ENCODE measurements at regions not wholly inside any gene's neighbourhood (a gene's known extent, or its start where the extent isn't known, plus 50 kb on each side); places are given as distances from the start of the nearest gene placed in this dataset.

DNA sequence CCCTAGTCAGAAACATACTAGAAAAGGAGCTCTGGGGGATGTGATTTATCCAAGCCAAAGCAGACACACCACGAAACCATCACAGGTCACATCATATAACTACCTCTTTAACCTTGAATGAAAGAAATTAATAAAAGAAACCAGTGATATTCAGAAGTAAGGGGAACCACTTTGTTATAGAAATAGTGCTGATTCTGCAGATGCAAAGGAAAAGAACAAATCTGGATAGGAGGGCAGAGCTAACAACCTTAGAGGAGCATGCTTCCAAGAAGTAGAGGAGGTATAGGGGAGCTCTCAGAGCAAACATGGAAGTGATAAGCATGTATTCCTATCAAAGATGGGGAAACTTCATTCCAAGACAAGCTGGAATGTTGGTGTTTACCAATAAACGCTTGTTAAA, 117.0 kb upstream of the MDM1 start:
- no peak for DNase-seq (ENCODE audit: low read depth in 3 of 3)

DNA sequence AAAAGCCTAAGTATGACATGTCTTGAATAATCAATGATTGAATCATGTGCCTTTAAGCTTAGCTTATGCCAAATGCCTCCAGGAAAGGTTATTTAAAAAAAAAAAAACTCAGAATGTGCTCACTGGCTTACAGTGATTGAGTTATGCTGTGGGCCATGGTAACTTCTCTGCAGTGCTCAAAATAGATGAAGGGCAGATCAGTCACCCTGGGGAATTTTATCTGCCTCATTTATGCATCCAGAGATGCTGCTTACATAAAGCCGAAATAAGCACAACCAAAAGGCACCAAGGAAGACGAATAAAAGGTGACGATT, 118.7 kb upstream of the MDM1 start:
- DNase-seq (ENCODE audit: low read depth in 3 of 3), result no peak

- DNase-seq (ENCODE audit: low read depth in 3 of 3), result peak in 1 of 3 donors; percentile 24
Observed at GRCh38 chr12:68451261-68452077, 119.3 kb upstream of the MDM1 start.

DNA sequence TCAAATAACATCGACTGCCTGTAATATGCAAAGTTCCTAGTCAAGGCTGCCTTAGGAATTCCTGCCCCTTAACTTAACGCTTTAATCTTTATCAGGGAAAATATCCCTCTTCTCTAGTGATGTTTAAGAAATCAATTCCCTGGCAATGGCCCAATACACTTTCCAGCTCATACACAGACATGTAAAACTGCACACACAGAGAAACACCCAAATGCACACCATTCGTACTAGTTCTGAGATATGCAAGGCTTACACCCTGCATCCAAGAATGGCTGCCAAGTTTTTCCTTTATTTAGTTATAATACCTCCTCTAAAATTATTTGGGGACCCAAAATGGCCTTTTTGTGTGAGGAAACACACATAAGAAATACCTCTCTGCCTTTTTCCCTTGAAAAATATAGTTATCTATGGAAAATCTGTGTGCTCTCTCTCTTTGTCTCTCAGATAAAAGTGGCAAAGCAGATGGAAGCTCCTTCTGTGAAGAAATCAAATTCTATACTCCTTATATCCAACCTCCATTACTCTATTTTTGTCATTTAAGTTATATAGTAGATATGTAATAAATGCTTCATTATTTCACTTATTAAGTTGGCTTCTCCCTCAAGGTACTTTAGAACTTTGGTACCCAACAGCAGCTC, 120.0 kb upstream of the MDM1 start:
- no peak for DNase-seq (ENCODE audit: low read depth in 3 of 3)

DNA sequence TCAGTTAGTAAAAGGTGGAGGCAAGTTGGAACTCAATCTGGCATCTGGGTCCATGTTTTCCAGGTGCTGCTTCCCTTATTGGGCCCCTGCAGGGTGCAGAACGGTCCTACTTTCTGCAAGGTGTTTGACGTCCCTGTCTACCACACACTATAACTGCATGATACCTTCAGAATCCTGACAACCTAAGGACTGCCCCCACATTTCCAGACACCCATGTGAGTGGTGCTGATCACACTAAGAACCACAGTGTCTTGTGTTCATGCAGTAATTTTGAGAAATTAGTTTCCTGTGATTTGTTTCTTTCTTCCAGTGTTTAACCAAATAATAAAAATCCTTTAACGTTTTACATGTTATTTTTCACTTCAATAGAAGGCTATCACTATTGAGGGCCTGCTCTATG, 121.1 kb upstream of the MDM1 start:
- DNase-seq (ENCODE audit: low read depth in 3 of 3), result no peak

GRCh38 chr12:68453876-68454275, 121.7 kb upstream of the MDM1 start:
- no peak for DNase-seq (ENCODE audit: low read depth in 3 of 3)

GRCh38 chr12:68454892-68455291, 122.7 kb upstream of the MDM1 start:
- DNase-seq (ENCODE audit: low read depth in 3 of 3), result no peak

GRCh38 chr12:68455691-68456345, 123.7 kb upstream of the MDM1 start:
- no peak for DNase-seq (ENCODE audit: low read depth in 3 of 3)

DNA sequence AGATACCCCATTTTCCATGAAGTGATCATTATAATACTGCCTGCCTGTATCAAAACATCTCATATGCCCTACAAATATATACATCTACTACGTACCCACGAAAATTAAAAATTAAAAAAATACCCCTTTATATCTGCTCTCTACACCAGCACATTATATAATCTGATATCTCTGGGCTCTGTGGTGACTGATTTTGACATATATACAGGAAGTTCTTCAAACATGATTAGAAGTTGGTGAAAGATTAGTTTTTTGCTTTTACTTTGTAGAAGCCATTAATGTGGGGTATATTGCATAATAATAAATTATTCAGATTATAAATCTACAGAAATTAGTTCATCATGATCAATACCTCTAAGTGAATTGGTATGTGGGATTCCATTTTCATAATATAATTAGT, 126.7 kb upstream of the MDM1 start:
- no peak for DNase-seq (ENCODE audit: low read depth in 3 of 3)

DNA sequence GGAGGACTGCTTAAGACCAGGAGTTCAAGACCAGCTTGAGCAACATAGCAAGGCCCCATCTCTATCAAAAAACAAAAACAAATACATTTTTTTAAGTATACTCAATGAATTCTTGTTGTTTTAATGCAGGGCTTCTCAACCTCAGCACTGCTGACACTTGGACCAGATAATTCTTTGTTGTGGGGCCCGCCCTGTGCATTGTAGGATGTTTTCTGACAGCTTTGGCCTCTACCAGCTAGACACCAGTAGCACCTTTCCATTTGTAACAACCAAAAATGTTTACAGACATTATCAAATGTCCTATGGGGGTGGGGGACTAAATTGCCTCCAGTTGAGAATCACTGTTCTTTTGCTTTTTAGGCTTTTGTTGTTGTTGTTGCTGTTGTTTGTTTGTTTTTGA, 128.1 kb upstream of the MDM1 start:
- no peak for DNase-seq (ENCODE audit: low read depth in 3 of 3)

DNA sequence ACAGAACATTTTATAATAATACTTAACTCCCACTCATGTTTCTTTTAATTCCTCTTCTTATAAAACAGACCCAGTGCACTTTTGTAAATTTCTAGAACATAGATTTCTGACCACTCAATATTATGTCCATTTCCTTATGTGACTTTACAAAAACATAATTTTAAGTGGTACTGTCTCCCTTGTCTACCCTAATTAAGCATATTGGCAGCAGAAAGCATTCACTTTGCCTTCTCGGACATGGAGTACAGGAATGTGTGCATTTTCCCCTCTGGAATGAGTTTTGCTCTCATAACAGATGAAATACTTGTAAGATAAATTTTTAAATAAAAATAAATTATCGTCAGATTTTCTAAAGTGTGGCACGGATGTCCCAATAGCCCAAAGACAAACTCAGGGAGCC, 129.5 kb upstream of the MDM1 start:
- no peak for DNase-seq (ENCODE audit: low read depth in 3 of 3)

- DNase-seq (ENCODE audit: low read depth in 3 of 3), result no peak
Observed at GRCh38 chr12:68462803-68463202, 130.6 kb upstream of the MDM1 start.

- DNase-seq (ENCODE audit: low read depth in 3 of 3), result no peak
Observed at GRCh38 chr12:68465227-68465626, 133.1 kb upstream of the MDM1 start.

- DNase-seq (ENCODE audit: low read depth in 3 of 3), result no peak
Observed at GRCh38 chr12:68467514-68467913, 135.4 kb upstream of the MDM1 start.

DNA sequence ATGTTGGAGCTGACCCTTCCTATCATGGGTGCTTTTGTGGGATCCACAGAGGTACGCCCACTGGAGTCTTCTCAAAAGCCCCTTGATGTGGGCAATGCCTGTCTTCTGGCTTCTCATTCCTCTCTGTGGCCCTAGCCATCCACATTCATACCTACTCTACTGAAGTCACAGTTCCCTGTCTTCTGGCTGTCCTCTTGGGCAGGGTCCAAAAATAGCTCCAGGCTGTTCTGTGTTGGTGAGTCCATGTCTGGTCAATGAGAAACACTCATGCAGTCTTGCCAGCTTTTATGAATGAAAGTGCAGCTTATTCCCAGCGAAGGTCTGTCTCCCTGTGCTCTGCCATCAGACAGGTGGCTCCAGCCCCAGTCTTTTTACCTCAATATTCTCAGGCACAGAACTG, 135.9 kb upstream of the MDM1 start:
- DNase-seq (ENCODE audit: low read depth in 3 of 3), result no peak

GRCh38 chr12:68469113-68469512, 137.0 kb upstream of the MDM1 start:
- no peak for DNase-seq (ENCODE audit: low read depth in 3 of 3)

DNA sequence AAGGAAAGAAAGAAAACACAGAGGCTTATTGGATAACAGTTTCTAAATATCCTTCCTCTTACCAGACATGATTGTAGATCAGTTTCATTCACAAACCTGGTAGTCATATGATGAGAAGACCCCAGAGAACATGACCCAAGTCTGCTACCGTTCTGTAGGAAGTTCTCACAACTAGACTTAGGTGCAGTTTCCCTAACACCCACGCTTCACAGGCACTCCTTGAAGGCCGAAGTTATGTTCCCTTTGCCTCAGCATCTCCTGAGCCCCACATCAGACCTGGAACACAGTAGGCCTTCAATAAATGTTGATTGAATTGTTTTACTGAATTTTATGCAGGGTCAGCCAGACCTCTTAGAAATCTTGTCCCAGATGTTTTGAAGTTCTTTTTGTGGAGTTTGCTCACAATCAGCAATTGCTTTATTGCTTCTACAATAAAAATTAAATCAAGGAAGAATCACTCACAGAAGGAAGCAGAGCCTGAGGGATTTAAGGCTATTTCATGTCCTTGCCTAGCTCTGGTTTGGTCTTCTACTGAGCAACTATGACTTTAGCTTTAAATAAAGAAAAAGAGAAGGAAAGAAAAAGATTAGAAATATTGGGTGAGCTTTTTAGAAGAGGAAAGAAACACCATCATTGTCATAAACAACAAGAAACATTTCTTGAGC, 138.6 kb upstream of the MDM1 start:
- DNase-seq (ENCODE audit: low read depth in 3 of 3), result no peak

- no peak for DNase-seq (ENCODE audit: low read depth in 3 of 3)
Observed at GRCh38 chr12:68474467-68475204, 136.1 kb upstream of the RAP1B start.

- DNase-seq (ENCODE audit: low read depth in 3 of 3), result no peak
Observed at GRCh38 chr12:68476794-68477193, 133.9 kb upstream of the RAP1B start.

GRCh38 chr12:68477261-68477772, 133.4 kb upstream of the RAP1B start:
- no peak for DNase-seq (ENCODE audit: low read depth in 3 of 3)

GRCh38 chr12:68477906-68478305, 132.8 kb upstream of the RAP1B start:
- no peak for DNase-seq (ENCODE audit: low read depth in 3 of 3)
